GM12873 (cell line): ENCODE measurements at regions not wholly inside any gene's neighbourhood (a gene's known extent, or its start where the extent isn't known, plus 50 kb on each side); places are given as distances from the start of the nearest gene placed in this dataset.

ENCODE experiments used
- TF ChIP-seq, protein P1 (sequence below): IDR thresholded peaks from 2 replicates; pipeline ENCODE4 v1.5.1; 2012; ENCODE audit warnings: low read depth, mild to moderate bottlenecking, moderate library complexity, low read length, control low read depth; ENCODE audit not compliant: insufficient read depth; ENCODE audit errors: missing control alignments

DNA sequence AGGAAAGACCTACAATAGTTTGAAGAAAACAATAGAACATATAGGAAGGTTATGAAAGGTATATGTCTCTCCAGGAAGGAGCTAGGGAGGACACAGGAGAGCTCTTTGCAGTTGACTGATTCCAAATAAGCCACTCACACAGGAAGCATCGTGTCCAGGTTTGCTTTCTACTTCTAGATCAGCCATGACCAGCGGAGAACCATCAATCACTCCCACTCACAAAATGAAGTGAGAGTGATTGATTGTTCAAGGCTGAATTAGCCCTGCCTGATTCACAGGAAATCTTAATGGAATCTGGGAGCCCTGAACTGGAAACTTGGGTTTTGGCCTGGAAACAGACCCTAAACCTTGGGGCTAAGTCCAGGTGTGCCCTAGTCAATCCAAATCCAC is 1292.2 kb upstream of the ZEB2 start:
- TF ChIP-seq, protein P1, sequence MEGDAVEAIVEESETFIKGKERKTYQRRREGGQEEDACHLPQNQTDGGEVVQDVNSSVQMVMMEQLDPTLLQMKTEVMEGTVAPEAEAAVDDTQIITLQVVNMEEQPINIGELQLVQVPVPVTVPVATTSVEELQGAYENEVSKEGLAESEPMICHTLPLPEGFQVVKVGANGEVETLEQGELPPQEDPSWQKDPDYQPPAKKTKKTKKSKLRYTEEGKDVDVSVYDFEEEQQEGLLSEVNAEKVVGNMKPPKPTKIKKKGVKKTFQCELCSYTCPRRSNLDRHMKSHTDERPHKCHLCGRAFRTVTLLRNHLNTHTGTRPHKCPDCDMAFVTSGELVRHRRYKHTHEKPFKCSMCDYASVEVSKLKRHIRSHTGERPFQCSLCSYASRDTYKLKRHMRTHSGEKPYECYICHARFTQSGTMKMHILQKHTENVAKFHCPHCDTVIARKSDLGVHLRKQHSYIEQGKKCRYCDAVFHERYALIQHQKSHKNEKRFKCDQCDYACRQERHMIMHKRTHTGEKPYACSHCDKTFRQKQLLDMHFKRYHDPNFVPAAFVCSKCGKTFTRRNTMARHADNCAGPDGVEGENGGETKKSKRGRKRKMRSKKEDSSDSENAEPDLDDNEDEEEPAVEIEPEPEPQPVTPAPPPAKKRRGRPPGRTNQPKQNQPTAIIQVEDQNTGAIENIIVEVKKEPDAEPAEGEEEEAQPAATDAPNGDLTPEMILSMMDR: no peak

DNA sequence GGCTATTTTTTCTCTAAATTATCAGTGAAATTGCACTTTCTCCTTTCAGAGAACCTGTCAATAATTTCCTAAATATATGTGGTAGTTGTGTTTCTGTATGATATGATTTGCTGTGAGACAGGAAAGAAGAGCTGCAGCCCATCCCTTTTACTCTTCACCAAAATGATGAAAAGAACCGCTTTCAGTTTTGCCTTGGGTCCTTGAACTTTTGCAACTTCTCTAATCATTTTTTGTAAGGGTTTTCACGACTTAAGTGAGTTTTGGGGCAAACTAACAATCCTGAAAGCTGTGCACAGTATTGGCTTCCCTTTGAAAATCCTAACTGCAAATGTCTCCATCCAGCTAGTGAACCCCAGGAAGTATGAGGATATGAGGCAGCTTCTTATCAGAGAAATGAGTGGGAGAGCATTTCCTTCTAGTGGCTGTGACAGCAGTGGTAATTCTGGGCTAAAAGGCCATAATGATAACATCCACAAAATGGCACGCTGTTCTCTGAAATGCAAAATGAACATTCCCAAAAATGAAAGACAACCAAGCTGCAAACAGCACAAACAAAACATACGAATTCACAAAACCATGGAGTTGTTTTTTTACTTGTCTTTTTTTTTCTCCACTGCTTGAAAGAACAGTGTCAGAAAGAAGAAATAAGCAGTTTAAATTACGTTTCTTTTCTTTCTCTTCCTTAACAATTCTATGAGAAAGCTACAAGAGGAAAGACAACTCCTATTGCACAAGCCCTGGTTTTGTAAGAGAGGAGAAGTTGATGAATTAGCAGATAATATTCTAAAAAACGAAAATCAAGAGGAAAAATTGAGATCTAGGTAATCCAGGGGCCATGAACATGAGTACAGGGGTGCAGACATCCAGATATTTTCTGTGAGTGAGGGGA is 1291.6 kb upstream of the ZEB2 start:
- TF ChIP-seq, protein P1: no peak

DNA sequence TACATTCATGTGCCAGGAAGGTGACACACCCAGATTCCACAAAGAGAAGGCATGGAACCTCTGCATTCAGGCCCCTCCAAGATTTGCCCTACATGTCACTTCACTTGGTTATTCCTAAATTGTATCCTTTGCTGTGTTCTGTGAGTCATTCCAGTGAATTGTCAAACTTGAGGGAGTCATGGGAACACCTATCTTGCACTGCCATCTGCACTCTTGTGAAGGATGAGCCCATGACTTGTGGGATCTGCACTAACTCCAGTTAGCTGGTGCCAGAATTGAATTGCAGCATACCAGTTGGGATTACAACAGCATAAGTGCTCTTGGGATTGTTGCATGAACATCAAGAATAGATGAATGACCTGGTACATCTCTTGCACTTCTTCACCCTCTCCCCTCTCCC is 1288.0 kb upstream of the ZEB2 start:
- TF ChIP-seq, protein P1: no peak

DNA sequence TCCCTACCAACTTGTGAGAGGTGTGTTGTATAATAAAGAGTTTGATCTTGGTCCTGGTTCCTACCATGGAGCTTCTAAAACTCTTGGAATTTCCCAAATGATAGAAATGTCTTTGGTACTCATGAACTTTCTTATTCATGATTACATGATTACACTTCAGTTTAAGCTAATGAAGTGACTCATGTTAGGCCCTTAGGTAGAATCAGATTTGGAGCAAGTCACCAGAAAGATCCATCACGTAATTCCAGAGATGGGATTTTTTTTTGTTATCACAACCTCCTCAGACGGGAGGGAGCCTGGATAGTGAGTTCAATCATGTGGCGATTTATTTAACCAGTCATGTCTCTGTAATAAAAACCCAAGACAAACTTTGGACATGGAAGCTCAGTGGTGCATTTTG is 1287.6 kb upstream of the ZEB2 start:
- TF ChIP-seq, protein P1: no peak

DNA sequence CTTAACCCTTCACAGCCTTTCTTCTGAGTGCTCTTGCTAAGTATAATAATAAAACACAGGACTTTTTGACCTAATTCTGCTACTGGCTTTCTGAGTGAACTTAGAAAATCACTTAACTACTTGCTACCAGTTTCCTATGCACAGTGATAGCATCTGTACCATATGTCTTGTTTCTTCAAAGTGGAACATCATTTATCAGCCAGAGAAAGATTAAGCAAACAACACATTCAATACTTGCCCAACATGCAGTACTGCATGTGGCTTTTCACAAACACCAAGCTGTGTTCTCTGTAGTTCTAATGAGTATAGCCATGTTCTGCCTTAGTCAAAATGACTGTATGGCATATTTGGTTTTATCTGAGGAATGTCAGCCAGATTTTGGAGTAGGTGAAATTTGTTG is 1286.6 kb upstream of the ZEB2 start:
- TF ChIP-seq, protein P1: no peak

DNA sequence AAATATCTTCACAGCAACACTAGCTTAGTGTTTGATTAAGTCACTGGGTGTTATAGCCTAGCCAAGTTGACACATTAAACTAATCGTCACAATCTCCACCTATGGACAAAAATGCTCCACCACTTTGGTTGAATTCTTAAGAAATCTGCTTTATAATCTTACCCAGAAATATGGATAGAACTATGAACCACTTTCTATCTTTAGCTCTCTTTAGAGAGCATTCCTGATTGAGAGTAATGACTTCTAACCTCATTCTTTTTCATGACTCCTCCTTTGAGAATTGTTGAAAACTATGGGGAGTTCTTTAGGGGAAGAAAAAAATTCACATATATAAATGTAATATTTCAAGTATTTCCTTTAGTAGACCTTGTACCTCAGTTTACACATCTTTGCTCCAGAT is 1282.2 kb upstream of the ZEB2 start:
- TF ChIP-seq, protein P1: no peak

DNA sequence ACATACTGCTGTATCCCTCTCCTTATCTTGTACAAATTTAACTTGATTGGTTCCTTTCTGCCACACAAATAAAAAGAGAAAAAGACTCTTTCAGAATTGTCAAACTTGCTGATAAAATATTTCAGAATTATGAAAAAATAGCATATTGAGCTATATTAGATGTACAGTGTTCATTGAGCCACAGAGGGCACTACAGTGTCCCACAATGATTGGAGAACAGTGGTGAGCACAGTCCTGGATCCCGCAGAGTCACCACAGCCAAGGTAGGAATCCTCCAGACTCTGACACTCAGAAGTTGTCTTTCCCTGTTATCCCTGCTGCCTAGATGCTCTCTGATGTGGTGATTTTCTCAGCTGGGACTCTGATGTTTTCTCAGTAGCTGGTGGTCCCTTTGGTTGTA is 1281.3 kb upstream of the ZEB2 start:
- TF ChIP-seq, protein P1: no peak
